Ureter (tissue), 1 donor: ENCODE measurements at regions not wholly inside any gene's neighbourhood (a gene's known extent, or its start where the extent isn't known, plus 50 kb on each side); places are given as distances from the start of the nearest gene placed in this dataset.
"Not testable (repeated sequence)": the region's sequence is repeated elsewhere in the genome, so short reads cannot be mapped to it uniquely, and the experiment has no call there.

Source experiments
- DNase-seq: peaks from one replicate; pipeline ENCODE4 v3.0.0-alpha.2; 2020; ENCODE audit warnings: low spot score
- donor health status: DM: yes; HTN: yes; CAD: no.

DNA sequence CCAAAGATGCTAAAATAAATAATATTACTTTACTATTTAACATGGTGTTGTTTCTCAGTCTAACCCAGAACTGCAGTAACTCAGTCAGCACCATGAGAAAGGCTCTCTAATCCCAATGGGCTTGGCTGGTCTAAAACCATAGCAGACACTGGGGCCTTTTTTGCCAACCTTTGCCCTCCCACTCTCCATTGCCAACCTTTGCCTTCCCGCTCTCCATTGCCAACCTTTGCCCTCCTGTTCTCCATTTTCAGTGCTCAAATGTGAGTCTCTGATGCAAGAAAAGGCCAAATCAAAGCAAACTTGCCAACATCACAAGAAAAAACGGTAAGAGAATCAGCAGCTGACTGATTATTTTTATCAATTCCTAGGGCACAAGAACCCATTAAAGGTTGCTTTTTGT, 1681.2 kb downstream of the SLITRK5 start:
- no peak for DNase-seq

GRCh38 chr13:89361909-89362308, 1690.7 kb downstream of the SLITRK5 start:
- no peak for DNase-seq

DNA sequence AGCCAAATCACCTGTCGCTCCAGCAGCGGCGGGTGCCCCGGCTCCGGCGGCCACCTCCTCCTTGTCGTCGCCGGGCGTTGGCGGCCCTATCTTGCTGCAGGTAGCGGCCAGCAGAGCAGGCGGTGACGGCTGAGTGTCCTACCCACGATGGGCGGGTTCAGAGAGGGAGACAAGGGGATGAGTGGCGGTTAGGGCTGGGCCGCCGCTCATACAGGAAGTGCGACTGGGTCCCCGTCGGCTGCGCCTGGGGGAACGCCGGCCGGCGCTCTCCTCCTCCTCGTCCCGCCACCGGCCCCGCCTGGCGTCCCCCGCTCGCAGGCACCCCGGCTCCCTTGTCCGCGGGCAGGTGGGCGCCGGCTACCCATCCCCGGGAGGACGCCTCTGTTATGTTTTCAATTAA, 1692.0 kb downstream of the SLITRK5 start:
- DNase-seq, result no peak

- DNase-seq, result no peak
Observed at GRCh38 chr13:89372193-89372592, 1701.0 kb downstream of the SLITRK5 start.

GRCh38 chr13:89375839-89376238, 1704.7 kb downstream of the SLITRK5 start:
- no peak for DNase-seq

DNA sequence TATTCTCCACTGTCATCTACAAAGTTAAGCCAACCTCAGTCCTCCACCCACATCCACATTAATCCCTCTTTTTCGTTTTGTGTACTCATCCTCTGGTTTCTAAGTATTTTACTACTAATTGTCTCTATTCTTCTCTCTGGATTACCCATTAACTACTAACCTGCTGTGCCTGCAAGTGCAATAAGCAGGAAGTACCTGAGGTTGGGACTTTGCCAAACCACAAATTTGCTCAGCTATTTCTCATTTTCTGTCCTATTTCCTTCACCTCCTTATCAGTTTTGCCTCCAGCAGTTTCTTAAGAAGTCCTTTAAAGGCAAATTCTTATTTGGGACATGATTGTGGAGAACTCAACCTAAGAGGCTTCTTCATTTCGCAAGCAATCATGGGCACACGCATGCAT, 1708.9 kb downstream of the SLITRK5 start:
- DNase-seq, result peak; percentile 63

DNA sequence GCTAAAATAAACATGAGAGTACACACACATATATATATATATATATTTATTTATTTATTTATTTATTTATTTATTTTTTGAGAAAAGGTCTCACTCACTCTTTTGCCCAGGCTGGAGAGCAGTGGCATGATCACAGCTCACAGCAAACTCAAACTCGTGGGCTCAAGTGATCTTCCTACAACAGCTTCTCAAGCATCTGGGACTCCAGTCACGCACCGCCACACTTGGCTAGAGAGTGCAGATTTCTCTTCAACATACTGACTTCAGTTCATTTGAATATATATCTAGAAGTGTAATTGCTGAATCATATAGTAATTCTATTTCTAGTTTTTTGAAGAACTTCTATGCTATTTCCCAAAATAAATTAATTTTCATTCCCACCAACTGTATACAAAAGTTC, 1711.8 kb downstream of the SLITRK5 start:
- DNase-seq, result no peak

GRCh38 chr13:89383891-89384290, 1712.7 kb downstream of the SLITRK5 start:
- no peak for DNase-seq

DNA sequence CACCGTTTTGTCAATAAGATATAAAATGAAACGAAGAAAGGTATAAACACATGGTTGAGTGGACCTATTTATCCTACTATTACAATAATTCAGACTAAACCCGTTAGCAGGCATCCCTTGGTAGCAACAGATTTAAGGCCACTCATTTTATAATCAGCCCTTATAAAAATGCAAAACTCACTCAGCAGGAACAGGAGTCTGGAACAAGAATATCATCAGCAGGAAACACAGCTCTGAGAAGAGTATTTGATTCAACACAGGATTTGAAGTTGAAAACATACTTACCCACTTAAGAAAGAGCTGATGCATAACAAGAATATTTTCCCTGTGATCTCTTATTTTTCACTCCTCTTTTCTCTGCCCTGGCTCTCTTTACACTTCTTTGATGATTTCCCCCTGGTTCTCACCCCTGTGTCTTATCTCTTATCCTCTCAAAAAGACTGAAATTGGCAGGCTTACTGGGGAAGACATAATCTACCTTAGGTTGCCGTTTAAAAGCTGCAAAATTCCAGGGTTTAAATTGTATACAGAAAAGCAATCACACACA, 1722.7 kb downstream of the SLITRK5 start:
- no peak for DNase-seq

- no peak for DNase-seq
Observed at GRCh38 chr13:89401264-89401675, 1730.1 kb downstream of the SLITRK5 start.

DNA sequence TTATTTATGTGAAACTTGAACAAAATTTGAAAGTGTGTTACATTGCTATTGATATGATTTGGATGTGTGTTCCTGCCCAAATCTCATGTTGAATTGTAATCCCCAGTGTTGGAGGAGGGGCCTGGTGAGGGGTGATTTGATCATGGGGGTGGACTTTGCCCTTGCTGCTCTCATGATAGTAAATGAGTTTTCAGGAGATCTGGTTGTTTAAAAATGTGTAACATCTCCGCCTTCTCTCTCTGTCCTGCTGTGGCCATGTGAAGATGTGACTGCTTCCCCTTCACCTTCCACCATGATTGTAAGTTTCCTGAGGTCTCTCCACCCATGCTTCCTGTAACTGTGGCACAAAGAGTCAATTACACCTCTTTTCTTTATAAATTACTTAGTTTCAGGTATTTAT, 1731.0 kb downstream of the SLITRK5 start:
- DNase-seq, result no peak

- DNase-seq, result not testable (repeated sequence)
Observed at GRCh38 chr13:89406096-89406495, 1734.9 kb downstream of the SLITRK5 start.

DNA sequence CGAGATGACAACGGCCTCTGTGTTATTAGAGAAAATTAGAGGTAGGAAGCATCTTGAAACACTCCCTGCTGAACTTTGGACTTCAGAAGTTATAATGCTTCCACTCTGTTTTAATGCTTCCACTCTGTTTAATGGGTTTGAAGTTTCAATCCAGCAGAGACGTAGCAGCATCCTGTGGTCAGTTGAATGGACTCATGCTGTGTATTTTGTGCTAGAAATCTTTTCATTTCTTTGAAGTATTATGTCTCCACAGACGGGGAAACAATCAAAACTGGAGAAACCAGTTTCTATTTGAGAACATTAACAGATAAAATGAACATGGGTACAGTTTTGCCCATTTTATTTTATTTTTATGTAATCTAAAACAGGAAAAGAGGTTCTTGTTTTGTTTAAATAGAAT, 1736.2 kb downstream of the SLITRK5 start:
- DNase-seq, result no peak

GRCh38 chr13:89432997-89433396, 1761.8 kb downstream of the SLITRK5 start:
- DNase-seq, result no peak

- DNase-seq, result not testable (repeated sequence)
Observed at GRCh38 chr13:89434624-89435023, 1763.5 kb downstream of the SLITRK5 start.

DNA sequence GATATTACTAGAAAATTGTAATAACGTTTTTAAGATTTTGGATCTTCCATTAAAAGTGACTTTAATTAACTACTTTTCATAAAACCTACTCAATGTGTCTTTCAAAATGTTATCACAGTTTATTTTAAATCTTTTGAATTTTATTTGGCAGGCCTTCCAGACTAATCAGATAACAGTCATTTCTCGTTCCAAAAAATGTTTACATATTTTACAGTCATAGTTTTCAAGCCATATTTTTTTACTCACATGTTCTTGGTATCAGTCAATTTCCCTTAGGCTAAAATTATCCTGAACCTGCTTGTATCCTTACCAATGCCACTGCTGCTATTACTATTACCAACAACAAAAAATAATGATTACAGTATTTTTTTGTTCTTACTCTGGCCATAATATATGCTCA, 1783.5 kb downstream of the SLITRK5 start:
- DNase-seq, result no peak

GRCh38 chr13:89455225-89455624, 1784.1 kb downstream of the SLITRK5 start:
- no peak for DNase-seq

DNA sequence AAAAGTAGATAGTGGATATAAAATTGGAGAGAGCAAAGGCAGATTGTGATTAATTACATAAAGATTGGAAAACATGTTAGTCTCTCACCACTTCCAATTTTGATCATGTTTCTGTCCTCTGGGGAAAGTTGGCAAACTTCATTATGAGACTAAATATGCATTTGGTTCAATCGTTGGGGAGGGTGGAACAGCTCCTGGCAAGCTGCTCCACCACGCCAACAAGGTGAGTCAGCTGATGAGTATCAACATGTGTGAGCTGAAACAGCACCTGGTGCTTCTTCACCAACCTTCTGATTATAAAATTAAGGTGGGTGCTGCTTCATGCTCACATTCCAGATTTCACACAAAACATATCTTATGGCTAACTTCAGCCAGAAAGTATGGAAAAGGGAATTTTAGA, 1784.6 kb downstream of the SLITRK5 start:
- no peak for DNase-seq

- no peak for DNase-seq
Observed at GRCh38 chr13:89457977-89458376, 1786.8 kb downstream of the SLITRK5 start.

- no peak for DNase-seq
Observed at GRCh38 chr13:89458456-89458855, 1787.3 kb downstream of the SLITRK5 start.

GRCh38 chr13:89460895-89461294, 1789.7 kb downstream of the SLITRK5 start:
- not testable (repeated sequence) for DNase-seq

DNA sequence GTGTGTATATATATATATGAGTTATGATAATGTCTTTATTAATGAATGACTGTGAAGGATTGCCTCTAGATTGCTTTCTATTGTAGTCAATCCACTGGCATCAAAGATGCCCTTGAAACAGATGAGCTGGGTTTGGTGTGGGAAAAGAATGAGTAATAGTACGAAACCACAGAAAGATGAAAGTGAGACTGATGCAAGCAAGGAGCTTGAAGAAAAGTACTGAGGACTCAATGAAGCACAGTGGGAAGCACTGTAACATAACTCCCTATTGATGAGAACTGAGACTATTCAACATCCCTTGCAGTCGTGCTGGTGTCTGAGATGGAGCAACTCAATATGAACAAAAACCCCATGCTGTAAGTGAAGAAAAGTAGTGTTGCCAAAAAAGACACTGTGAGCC, 1794.2 kb downstream of the SLITRK5 start:
- DNase-seq, result no peak

GRCh38 chr13:89468081-89468480, 1796.9 kb downstream of the SLITRK5 start:
- no peak for DNase-seq

GRCh38 chr13:89470901-89471300, 1799.7 kb downstream of the SLITRK5 start:
- no peak for DNase-seq

DNA sequence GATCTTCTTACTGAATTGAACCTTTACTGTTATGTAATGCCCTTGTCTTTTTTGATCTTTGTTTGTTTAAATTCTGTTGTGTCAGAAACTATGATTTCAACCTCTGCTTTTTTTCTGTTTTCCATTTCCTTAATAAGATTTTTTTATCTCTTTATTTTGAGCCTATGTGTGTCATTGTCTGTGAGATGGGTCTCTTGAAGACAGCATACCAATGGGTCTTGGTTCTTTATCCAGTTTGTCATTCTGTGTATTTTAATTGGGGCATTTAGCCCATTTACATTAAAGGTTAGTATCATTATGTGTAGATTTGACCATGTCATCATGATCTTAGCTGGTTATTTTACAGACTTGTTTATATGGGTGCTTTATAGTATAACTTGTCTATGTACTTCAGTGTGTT, 1803.3 kb downstream of the SLITRK5 start:
- no peak for DNase-seq
